Smooth muscle cell (in vitro differentiated cells): ENCODE measurements at regions not wholly inside any gene's neighbourhood (a gene's known extent, or its start where the extent isn't known, plus 50 kb on each side); places are given as distances from the start of the nearest gene placed in this dataset.

Experiments used
- DNase-seq: peaks from one replicate; lab custom pipeline; 2025; ENCODE audit not compliant: unreplicated experiment; lab: John Stamatoyannopoulos, UW
- H2AFZ ChIP-seq: fragments of 200-600 bp; sonication (generic); 2 replicates; pipeline ENCODE4 v1.6.0; 2016; ENCODE audit warnings: antibody characterized with exemption, low read depth, mild to moderate bottlenecking
- H3F3A ChIP-seq: fragments of 200-600 bp; sonication (generic); 2 replicates; pipeline ENCODE4 v1.6.0; 2017; ENCODE audit warnings: antibody characterized with exemption, low read depth
- H3K27ac ChIP-seq: fragments of 200-600 bp; sonication (generic); 2 replicates; pipeline ENCODE4 v1.5.1; 2016; ENCODE audit warnings: low read depth, mild to moderate bottlenecking
- H3K27me3 ChIP-seq: fragments of 200-600 bp; sonication (generic); 2 replicates; pipeline ENCODE4 v1.6.1; 2016; ENCODE audit warnings: low read depth, mild to moderate bottlenecking
- H3K36me3 ChIP-seq: fragments of 200-600 bp; sonication (generic); 2 replicates; pipeline ENCODE4 v1.5.1; 2016; ENCODE audit warnings: low read depth
- H3K4me1 ChIP-seq: fragments of 200-600 bp; sonication (generic); 2 replicates; pipeline ENCODE4 v1.5.1; 2016; ENCODE audit warnings: low read depth
- H3K4me2 ChIP-seq: fragments of 200-600 bp; sonication (generic); 2 replicates; pipeline ENCODE4 v1.6.0; 2016; ENCODE audit warnings: mild to moderate bottlenecking
- H3K4me3 ChIP-seq: fragments of 200-600 bp; sonication (generic); 2 replicates; pipeline ENCODE4 v1.5.1; 2016; ENCODE audit warnings: mild to moderate bottlenecking
- H3K79me2 ChIP-seq: fragments of 200-600 bp; sonication (generic); 2 replicates; pipeline ENCODE4 v1.6.0; 2016; ENCODE audit warnings: low read depth, mild to moderate bottlenecking
- H3K9ac ChIP-seq: fragments of 200-600 bp; sonication (generic); 2 replicates; pipeline ENCODE4 v1.6.0; 2016; ENCODE audit warnings: low read depth
- H3K9me3 ChIP-seq: fragments of 200-600 bp; sonication (generic); replicated peaks from 2 replicates; pipeline ENCODE4 v1.5.1; 2016; ENCODE audit warnings: low read depth
- H4K20me1 ChIP-seq: fragments of 200-600 bp; sonication (generic); 2 replicates; pipeline ENCODE4 v1.6.0; 2016; ENCODE audit warnings: low read depth
- WGBS: methylation state at CpG from one replicate; pipeline ENCODE4 v1.1.7; 2016; ENCODE audit warnings: low lambda C conversion rate; 5-methylcytosine and 5-hydroxymethylcytosine counted together
- TF ChIP-seq, protein P1 (sequence below): fragments of 200-600 bp; sonication (generic); IDR thresholded peaks from 2 replicates; pipeline ENCODE4 v1.5.1; 2017; ENCODE audit warnings: borderline replicate concordance, mild to moderate bottlenecking, antibody characterized with exemption; ENCODE audit not compliant: insufficient read depth, poor library complexity, severe bottlenecking

DNA sequence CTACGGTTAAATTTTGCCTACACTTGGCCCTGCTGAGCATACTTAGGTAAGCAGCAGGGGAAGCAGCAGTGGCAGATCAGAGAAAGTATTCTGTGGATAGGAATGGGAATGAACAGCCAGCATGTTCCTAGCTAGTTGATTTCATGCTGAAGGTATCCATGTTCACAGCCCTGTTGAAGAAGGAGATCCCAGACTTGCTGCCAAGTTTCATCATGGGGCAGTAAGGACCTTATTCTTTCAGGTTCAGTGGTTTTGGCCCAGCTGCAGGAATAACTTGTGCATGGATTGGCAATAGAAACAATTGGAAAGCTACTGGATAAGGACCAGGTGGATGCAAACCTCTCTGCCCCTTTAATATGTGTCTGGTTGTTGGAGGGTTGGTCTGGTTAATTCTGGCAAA lies 98.2 kb upstream of the TMEM178A start:
- Histone ChIP-seq H3K36me3 (peaks cover 8% of the 10 kb centered on the region), H3K79me2 (no peaks in the 10 kb centered on the region), H3K9me3 (peaks cover 18% of the 10 kb centered on the region), H3K9ac (no peak overlapping the region), H4K20me1 (no peaks in the 10 kb centered on the region), H3K4me2 (no peak overlapping the region), H3K4me1 (no peaks in the 10 kb centered on the region), H3K4me3 (no peak overlapping the region), H3F3A (no peaks in the 10 kb centered on the region), H3K27me3 (no peaks in the 10 kb centered on the region), H2AFZ (no peak overlapping the region), H3K27ac (no peak overlapping the region)
- TF ChIP-seq, protein P1, sequence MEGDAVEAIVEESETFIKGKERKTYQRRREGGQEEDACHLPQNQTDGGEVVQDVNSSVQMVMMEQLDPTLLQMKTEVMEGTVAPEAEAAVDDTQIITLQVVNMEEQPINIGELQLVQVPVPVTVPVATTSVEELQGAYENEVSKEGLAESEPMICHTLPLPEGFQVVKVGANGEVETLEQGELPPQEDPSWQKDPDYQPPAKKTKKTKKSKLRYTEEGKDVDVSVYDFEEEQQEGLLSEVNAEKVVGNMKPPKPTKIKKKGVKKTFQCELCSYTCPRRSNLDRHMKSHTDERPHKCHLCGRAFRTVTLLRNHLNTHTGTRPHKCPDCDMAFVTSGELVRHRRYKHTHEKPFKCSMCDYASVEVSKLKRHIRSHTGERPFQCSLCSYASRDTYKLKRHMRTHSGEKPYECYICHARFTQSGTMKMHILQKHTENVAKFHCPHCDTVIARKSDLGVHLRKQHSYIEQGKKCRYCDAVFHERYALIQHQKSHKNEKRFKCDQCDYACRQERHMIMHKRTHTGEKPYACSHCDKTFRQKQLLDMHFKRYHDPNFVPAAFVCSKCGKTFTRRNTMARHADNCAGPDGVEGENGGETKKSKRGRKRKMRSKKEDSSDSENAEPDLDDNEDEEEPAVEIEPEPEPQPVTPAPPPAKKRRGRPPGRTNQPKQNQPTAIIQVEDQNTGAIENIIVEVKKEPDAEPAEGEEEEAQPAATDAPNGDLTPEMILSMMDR: no peak
- DNase-seq: no peak
- WGBS: 95% methylated on average over 1 of the region's 1 CpG

DNA sequence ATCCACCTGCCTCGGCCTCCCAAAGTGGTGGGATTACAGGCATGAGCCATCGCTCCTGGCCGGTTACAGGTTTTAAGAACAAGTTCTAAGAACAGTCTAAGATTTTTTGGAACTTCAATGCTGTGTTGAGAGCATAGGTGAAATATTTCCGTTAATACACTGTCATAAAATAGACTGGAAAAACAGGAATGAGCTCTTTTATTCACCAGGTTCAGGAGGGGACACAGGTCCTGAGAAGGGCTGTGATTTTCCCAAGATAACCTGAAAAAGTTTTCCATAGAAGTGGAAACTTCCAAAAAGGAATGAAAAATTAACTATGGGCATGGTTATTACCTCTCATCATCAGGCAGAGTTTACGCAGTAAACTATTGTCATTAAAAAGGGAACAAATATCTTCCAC lies 97.6 kb upstream of the TMEM178A start:
- Histone ChIP-seq H3K79me2 (no peaks in the 10 kb centered on the region), H3K27ac (peak overlapping the region; percentile 53)

DNA sequence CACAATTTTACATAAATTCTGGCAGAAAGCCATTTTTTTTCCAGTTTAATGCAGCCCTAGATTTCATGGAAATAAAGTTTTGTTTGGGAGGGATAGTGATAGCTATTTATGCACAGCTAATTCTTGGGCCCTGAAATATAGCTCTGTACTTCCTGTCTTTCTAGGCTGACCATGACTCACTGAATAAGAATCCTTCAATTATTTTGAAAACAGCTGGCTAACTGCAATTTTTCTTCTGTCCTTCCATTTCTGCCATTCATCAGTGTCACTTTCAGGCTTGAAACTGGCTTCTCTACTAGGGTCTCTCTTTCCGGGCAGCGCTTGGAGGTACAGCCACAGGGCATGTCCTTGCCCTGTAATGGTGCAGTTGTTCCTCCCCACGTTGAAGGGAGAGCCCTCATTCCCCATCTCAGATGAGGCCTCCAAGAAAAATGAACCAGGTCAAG lies 97.1 kb upstream of the TMEM178A start:
- DNase-seq: no peak

More for the DNA sequence above, 97.6 kb upstream of the TMEM178A start:
- no peak overlapping the region for H3K9ac ChIP-seq
- WGBS: 77% methylated on average over 5 of the region's 5 CpGs
- peaks cover 12% of the 10 kb centered on the region for H3K9me3 ChIP-seq
- H3F3A ChIP-seq: no peaks in the 10 kb centered on the region
- H3K27me3 ChIP-seq: no peaks in the 10 kb centered on the region
- H3K4me2 ChIP-seq: no peak overlapping the region
- H2AFZ ChIP-seq: no peak overlapping the region
- no peaks in the 10 kb centered on the region for H3K4me1 ChIP-seq
- H3K4me3 ChIP-seq: no peak overlapping the region
- H4K20me1 ChIP-seq: no peaks in the 10 kb centered on the region
- TF ChIP-seq, protein P1: no peak
- no peak for DNase-seq
- peaks cover 4% of the 10 kb centered on the region for H3K36me3 ChIP-seq

GRCh38 chr2:39570130-39570555 lies 95.6 kb upstream of the TMEM178A start:
- Histone ChIP-seq H3K27me3 (no peaks in the 10 kb centered on the region), H4K20me1 (no peaks in the 10 kb centered on the region), H2AFZ (no peak overlapping the region), H3F3A (no peaks in the 10 kb centered on the region), H3K79me2 (no peaks in the 10 kb centered on the region), H3K4me3 (no peak overlapping the region), H3K36me3 (no peaks in the 10 kb centered on the region), H3K9me3 (no peaks in the 10 kb centered on the region), H3K4me1 (no peaks in the 10 kb centered on the region), H3K4me2 (no peak overlapping the region), H3K9ac (no peak overlapping the region), H3K27ac (no peak overlapping the region)
- TF ChIP-seq, protein P1: no peak
- DNase-seq: no peak
- WGBS: 93% methylated on average over 1 of the region's 1 CpG

More for the DNA sequence above, 97.1 kb upstream of the TMEM178A start:
- Histone ChIP-seq H3K36me3 (no peaks in the 10 kb centered on the region), H2AFZ (no peak overlapping the region), H3K4me1 (no peaks in the 10 kb centered on the region), H3K9me3 (peaks cover 7% of the 10 kb centered on the region), H3K4me2 (peak overlapping the region; percentile 56), H4K20me1 (no peaks in the 10 kb centered on the region), H3K9ac (no peak overlapping the region), H3K79me2 (no peaks in the 10 kb centered on the region), H3K27me3 (no peaks in the 10 kb centered on the region), H3K27ac (peak overlapping the region; percentile 53), H3K4me3 (no peak overlapping the region), H3F3A (no peaks in the 10 kb centered on the region)
- TF ChIP-seq, protein P1: no peak
- 39% methylated on average over 3 of the region's 3 CpGs for WGBS
